Left lung (tissue), 4 donors: ENCODE measurements at regions not wholly inside any gene's neighbourhood (a gene's known extent, or its start where the extent isn't known, plus 50 kb on each side); places are given as distances from the start of the nearest gene placed in this dataset.
A peak's percentile ranks its signal among the peaks of the same experiment; 100 is the strongest.

Source experiments
- ATAC-seq: fragments of 200-7000 bp; cut with Tn5 transposase; one replicate; pipeline ENCODE4 v1.9.1; 2020; ENCODE audit warnings: moderate library complexity
- DNase-seq, 4 donors: peaks; one replicate each; pipeline ENCODE4 v3.0.0-alpha.2; 2013 to 2020
- H3K27ac ChIP-seq, 2 donors: fragments of 200-600 bp; sonication (generic) in 1 of 2; one replicate each; pipeline versions ENCODE4 v1.5.0 to v1.8.0; 2020 to 2021
- H3K27me3 ChIP-seq, 2 donors: fragments of 200-600 bp; sonication (generic) in 1 of 2; one replicate each; pipeline versions ENCODE4 v1.5.0 to v1.8.0; 2020 to 2021
- H3K36me3 ChIP-seq, 2 donors: fragments of 200-600 bp; sonication (generic) in 1 of 2; one replicate each; pipeline versions ENCODE4 v1.5.0 to v1.8.0; 2020 to 2021
- H3K4me1 ChIP-seq, 2 donors: fragments of 200-600 bp; one replicate each; pipeline ENCODE4 v1.8.0; 2021
- H3K4me3 ChIP-seq, 2 donors: fragments of 200-600 bp; sonication (generic) in 1 of 2; one replicate each; pipeline versions ENCODE4 v1.5.0 to v1.8.0; 2020 to 2021; ENCODE audit warnings: mild to moderate bottlenecking in 1 of 2
- H3K9me3 ChIP-seq, 2 donors: fragments of 200-600 bp; sonication (generic) in 1 of 2; one replicate each; pipeline versions ENCODE4 v1.5.0 to v1.8.0; 2020 to 2021
- intact Hi-C, 2 donors: fragments of 100-400 bp; cut with DNase I; formaldehyde crosslinking; loops; one replicate each; pipeline versions ENCODE4 v1.11.2 to v1.14.2; 2022
- TF ChIP-seq, protein P1 (sequence below), 2 donors: fragments of 200-600 bp; sonication (generic) in 1 of 2; IDR thresholded peaks; one replicate each; pipeline versions ENCODE4 v1.5.0 to v1.8.0; 2021; ENCODE audit warnings: antibody characterized with exemption in 2 of 2
- donor health status: DM: no; HTN: yes; CAD: no.
- donor health status: DM: no; HTN: no; CAD: no.

GRCh38 chr12:86683568-86684304, 427.5 kb upstream of the MGAT4C start:
- no peaks in the 10 kb centered on the region for H3K4me1 ChIP-seq
- peaks cover 0 to 16% of the 10 kb centered on the region in 2 donors for H3K9me3 ChIP-seq
- H3K4me3 ChIP-seq, result no peak overlapping the region
- DNase-seq (peak in 1 of 4 donors; percentile 12), ATAC-seq (no peak)
- H3K27me3 ChIP-seq, result no peaks in the 10 kb centered on the region
- TF ChIP-seq, protein P1, sequence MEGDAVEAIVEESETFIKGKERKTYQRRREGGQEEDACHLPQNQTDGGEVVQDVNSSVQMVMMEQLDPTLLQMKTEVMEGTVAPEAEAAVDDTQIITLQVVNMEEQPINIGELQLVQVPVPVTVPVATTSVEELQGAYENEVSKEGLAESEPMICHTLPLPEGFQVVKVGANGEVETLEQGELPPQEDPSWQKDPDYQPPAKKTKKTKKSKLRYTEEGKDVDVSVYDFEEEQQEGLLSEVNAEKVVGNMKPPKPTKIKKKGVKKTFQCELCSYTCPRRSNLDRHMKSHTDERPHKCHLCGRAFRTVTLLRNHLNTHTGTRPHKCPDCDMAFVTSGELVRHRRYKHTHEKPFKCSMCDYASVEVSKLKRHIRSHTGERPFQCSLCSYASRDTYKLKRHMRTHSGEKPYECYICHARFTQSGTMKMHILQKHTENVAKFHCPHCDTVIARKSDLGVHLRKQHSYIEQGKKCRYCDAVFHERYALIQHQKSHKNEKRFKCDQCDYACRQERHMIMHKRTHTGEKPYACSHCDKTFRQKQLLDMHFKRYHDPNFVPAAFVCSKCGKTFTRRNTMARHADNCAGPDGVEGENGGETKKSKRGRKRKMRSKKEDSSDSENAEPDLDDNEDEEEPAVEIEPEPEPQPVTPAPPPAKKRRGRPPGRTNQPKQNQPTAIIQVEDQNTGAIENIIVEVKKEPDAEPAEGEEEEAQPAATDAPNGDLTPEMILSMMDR (IDR thresholded peaks at IDR 0.05), result no peak
- no peaks in the 10 kb centered on the region for H3K36me3 ChIP-seq
- intact Hi-C loops, result no loop called here
- H3K27ac ChIP-seq, result no peak overlapping the region

- H3K4me3 ChIP-seq, result no peak overlapping the region
- TF ChIP-seq, protein P1 (IDR thresholded peaks at IDR 0.05), result no peak
- DNase-seq (no peak), ATAC-seq (no peak)
- no peaks in the 10 kb centered on the region for H3K36me3 ChIP-seq
- H3K27ac ChIP-seq, result no peak overlapping the region
- H3K27me3 ChIP-seq, result no peaks in the 10 kb centered on the region
- peaks cover 0 to 5% of the 10 kb centered on the region in 2 donors for H3K9me3 ChIP-seq
- intact Hi-C loops, result no loop called here
- no peaks in the 10 kb centered on the region for H3K4me1 ChIP-seq
These were observed 424.9 kb upstream of the MGAT4C start for GRCh38 chr12:86681060-86681459.

GRCh38 chr12:86675197-86675596, 419.0 kb upstream of the MGAT4C start:
- H3K27ac ChIP-seq, result no peak overlapping the region
- TF ChIP-seq, protein P1 (IDR thresholded peaks at IDR 0.05), result no peak
- no peak for DNase-seq
- H3K9me3 ChIP-seq, result no peaks in the 10 kb centered on the region
- intact Hi-C loops, result no loop called here
- H3K27me3 ChIP-seq, result no peaks in the 10 kb centered on the region
- ATAC-seq, result no peak
- H3K4me1 ChIP-seq, result no peaks in the 10 kb centered on the region
- no peaks in the 10 kb centered on the region for H3K36me3 ChIP-seq
- no peak overlapping the region for H3K4me3 ChIP-seq

GRCh38 chr12:86670986-86671385, 414.8 kb upstream of the MGAT4C start:
- Histone ChIP-seq H3K4me1 (no peaks in the 10 kb centered on the region), H3K27ac (no peak overlapping the region), H3K4me3 (no peak overlapping the region), H3K27me3 (no peaks in the 10 kb centered on the region), H3K9me3 (peaks cover 0 to 3% of the 10 kb centered on the region in 2 donors), H3K36me3 (no peaks in the 10 kb centered on the region)
- TF ChIP-seq, protein P1 (IDR thresholded peaks at IDR 0.05), result no peak
- DNase-seq (peak in 2 of 4 donors; percentile 35 to 46), ATAC-seq (no peak)
- intact Hi-C loops, result no loop called here

DNA sequence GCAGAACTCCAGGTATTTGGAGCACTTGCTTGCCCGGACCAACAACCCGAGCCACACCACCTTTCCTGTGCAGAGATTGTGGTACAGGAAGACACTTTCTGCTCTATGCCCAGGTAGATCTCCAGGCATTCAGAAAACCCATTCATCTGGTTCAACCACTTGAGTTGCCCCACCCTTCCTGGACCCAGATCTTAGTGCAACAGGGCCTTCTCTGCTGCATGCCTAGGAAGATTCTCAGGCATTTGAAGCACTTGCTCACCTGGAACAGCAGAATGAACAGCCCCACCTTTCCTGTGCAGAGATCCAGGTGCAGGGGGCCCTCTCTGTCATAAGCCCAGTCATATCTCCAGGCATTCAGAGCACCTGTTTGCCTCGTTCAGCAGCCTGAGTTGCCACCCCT, 412.8 kb upstream of the MGAT4C start:
- H3K27ac ChIP-seq, result no peak overlapping the region
- TF ChIP-seq, protein P1 (IDR thresholded peaks at IDR 0.05), result no peak
- H3K4me3 ChIP-seq, result no peak overlapping the region
- peaks cover 0 to 3% of the 10 kb centered on the region in 2 donors for H3K9me3 ChIP-seq
- intact Hi-C loops, result no loop called here
- no peaks in the 10 kb centered on the region for H3K27me3 ChIP-seq
- ATAC-seq (peak; percentile 94), DNase-seq (peak in 2 of 4 donors; percentile 8 to 12)
- H3K36me3 ChIP-seq, result no peaks in the 10 kb centered on the region
- H3K4me1 ChIP-seq, result no peaks in the 10 kb centered on the region
